Transverse colon (tissue), 4 donors: ENCODE measurements at regions not wholly inside any gene's neighbourhood (a gene's known extent, or its start where the extent isn't known, plus 50 kb on each side); places are given as distances from the start of the nearest gene placed in this dataset.

Source experiments
- POLR2A ChIP-seq: fragments of 450-650 bp; IDR thresholded peaks from one replicate; pipeline ENCODE4 v1.6.1; 2016; ENCODE audit warnings: antibody characterized with exemption, mild to moderate bottlenecking, moderate library complexity
- POLR2AphosphoS5 ChIP-seq, 3 donors: sonication (generic); formaldehyde crosslinking; IDR thresholded peaks; one replicate each; pipeline ENCODE4 v1.6.1; 2016; ENCODE audit warnings: antibody characterized with exemption in 3 of 3
- TF ChIP-seq, protein P1 (sequence below), 5 experiments: fragments of 200-600 bp in 3 of 5; fragments of 450-650 bp in 2 of 5; sonication (generic) in 3 of 5; IDR thresholded peaks; 1 replicate in 2 of 5; 2 replicates in 3 of 5; pipeline ENCODE4 v1.5.1; 2016 to 2017; ENCODE audit warnings: antibody characterized with exemption in 5 of 5, inconsistent platforms in 3 of 5, mild to moderate bottlenecking in 2 of 5, moderate library complexity in 1 of 5

DNA sequence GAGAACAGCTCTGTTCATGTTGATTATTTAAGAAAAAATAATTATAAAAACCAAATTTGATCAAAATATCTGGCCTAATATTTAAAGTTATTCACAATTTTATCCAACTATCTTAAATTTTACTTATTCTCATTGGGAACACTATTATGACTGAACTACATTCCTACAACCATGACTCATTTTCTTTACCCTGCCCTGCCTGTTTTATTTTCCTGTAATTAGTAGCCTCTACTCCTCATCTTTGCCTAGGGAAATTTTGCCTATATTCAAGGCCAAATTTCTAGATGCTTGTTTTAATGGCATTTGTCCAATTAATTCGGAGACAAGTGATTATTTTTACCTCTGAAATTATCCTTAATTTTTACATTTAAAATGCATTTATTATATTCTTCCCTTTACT, 289.7 kb upstream of the TMEM229A start:
- TF ChIP-seq POLR2AphosphoS5 (IDR thresholded peaks at IDR 0.05), result no peak
- TF ChIP-seq, protein P1, sequence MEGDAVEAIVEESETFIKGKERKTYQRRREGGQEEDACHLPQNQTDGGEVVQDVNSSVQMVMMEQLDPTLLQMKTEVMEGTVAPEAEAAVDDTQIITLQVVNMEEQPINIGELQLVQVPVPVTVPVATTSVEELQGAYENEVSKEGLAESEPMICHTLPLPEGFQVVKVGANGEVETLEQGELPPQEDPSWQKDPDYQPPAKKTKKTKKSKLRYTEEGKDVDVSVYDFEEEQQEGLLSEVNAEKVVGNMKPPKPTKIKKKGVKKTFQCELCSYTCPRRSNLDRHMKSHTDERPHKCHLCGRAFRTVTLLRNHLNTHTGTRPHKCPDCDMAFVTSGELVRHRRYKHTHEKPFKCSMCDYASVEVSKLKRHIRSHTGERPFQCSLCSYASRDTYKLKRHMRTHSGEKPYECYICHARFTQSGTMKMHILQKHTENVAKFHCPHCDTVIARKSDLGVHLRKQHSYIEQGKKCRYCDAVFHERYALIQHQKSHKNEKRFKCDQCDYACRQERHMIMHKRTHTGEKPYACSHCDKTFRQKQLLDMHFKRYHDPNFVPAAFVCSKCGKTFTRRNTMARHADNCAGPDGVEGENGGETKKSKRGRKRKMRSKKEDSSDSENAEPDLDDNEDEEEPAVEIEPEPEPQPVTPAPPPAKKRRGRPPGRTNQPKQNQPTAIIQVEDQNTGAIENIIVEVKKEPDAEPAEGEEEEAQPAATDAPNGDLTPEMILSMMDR (IDR thresholded peaks at IDR 0.05), result no peak
- TF ChIP-seq POLR2A, result no peak
